ENCODE measurements at regions not wholly inside any gene's neighbourhood (a gene's known extent, or its start where the extent isn't known, plus 50 kb on each side); places are given as distances from the start of the nearest gene placed in this dataset.
A peak's percentile ranks its signal among the peaks of the same experiment; 100 is the strongest.

- Histone ChIP-seq H3K27me3 (ENCODE audit: insufficient read depth, low read length) (no peaks in the 10 kb centered on the region), H3K4me2 (ENCODE audit: low read length) (no peak overlapping the region), H3K4me3 (replicated peaks in 1 of 2; ENCODE audit: low read depth in 1 of 2, low read length in 2 of 2) (no peak overlapping the region), H2AFZ (ENCODE audit: low read depth, low read length, poor library complexity, severe bottlenecking) (no peak overlapping the region), H3K36me3 (ENCODE audit: control insufficient read depth in 1 of 2, insufficient read depth in 2 of 2, low read length in 2 of 2) (peaks cover 9 to 10% of the 10 kb centered on the region in 2 experiments; a peak in 3 of 4 replicates), H3K9ac (ENCODE audit: low read length) (no peak overlapping the region), H3K9me3 (ENCODE audit: control insufficient read depth in 1 of 2, insufficient read depth in 1 of 2, low read depth in 1 of 2, low read length in 2 of 2) (peaks cover 0 to 13% of the 10 kb centered on the region in 2 experiments; a peak in 2 of 4 replicates), H3K9me2 (ENCODE audit: insufficient read depth) (no peaks in the 10 kb centered on the region), H4K20me1 (ENCODE audit: insufficient read depth) (no peaks in the 10 kb centered on the region), H3K79me2 (ENCODE audit: insufficient read depth, low read length) (peaks cover 17% of the 10 kb centered on the region), H3K27ac (ENCODE audit: low read depth, low read length) (no peak overlapping the region), H3K4me1 (ENCODE audit: control insufficient read depth in 1 of 2, insufficient read depth in 2 of 2, low read length in 2 of 2) (peaks cover 0 to 13% of the 10 kb centered on the region in 2 experiments; a peak in 2 of 4 replicates)
- no TSS peak for BruUV-seq (replicated peaks)
- ChIA-PET POLR2A (no interaction called here), CTCF (no interaction called here), RAD21 (ENCODE audit: low non-redundant PET in 1 of 2, low total read pairs in 2 of 2, uncharacterized antibody in 2 of 2, unreplicated experiment in 2 of 2) (no interaction called here)
- ATAC-seq (no peak), DNase-seq (ENCODE audit: low read depth, low spot score) (no peak)
- TF ChIP-seq ELF1 (IDR thresholded peaks at IDR 0.05; ENCODE audit: borderline replicate concordance, low read depth) (no peak), RAD21 (IDR thresholded peaks at IDR 0.05; ENCODE audit: low read depth) (0 out of 2 replicates have a peak, but pooled peaks have one; percentile 5)
- TF ChIP-seq, protein P1, sequence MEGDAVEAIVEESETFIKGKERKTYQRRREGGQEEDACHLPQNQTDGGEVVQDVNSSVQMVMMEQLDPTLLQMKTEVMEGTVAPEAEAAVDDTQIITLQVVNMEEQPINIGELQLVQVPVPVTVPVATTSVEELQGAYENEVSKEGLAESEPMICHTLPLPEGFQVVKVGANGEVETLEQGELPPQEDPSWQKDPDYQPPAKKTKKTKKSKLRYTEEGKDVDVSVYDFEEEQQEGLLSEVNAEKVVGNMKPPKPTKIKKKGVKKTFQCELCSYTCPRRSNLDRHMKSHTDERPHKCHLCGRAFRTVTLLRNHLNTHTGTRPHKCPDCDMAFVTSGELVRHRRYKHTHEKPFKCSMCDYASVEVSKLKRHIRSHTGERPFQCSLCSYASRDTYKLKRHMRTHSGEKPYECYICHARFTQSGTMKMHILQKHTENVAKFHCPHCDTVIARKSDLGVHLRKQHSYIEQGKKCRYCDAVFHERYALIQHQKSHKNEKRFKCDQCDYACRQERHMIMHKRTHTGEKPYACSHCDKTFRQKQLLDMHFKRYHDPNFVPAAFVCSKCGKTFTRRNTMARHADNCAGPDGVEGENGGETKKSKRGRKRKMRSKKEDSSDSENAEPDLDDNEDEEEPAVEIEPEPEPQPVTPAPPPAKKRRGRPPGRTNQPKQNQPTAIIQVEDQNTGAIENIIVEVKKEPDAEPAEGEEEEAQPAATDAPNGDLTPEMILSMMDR (IDR thresholded peaks at IDR 0.05 in 2 of 3, conservative IDR thresholded peaks at IDR 0.05 in 1 of 3; ENCODE audit: borderline replicate concordance in 1 of 3, insufficient read depth in 1 of 3, low read depth in 2 of 3, low read length in 2 of 3), result 0 out of 6 replicates have a peak, but pooled peaks of 1 of the 3 experiments have one; percentile 7
- intact Hi-C loops (cut with micrococcal nuclease), result no loop called here
Observed at GRCh38 chr22:47634347-47634746, 871.9 kb downstream of the TBC1D22A start.

- peak overlapping the region; percentile 76 to 79; a peak in 3 of 4 replicates for H3K4me3 ChIP-seq (replicated peaks in 1 of 2; ENCODE audit: low read depth in 1 of 2, low read length in 2 of 2)
- ATAC-seq (no peak), DNase-seq (ENCODE audit: low read depth, low spot score) (no peak)
- H3K9me2 ChIP-seq (ENCODE audit: insufficient read depth), result no peaks in the 10 kb centered on the region
- RAD21 ChIA-PET (ENCODE audit: low non-redundant PET in 1 of 2, low total read pairs in 2 of 2, uncharacterized antibody in 2 of 2, unreplicated experiment in 2 of 2), result no interaction called here
- intact Hi-C loops (cut with micrococcal nuclease), result no loop called here
- H3K9ac ChIP-seq (ENCODE audit: low read length), result no peak overlapping the region
- BruUV-seq (replicated peaks), result no TSS peak
- no peak overlapping the region for H3K27ac ChIP-seq (ENCODE audit: low read depth, low read length)
- no peak for TF ChIP-seq EZH2 (IDR thresholded peaks at IDR 0.05)
- no peak for TF ChIP-seq EGR1 (IDR thresholded peaks at IDR 0.05; ENCODE audit: low read depth)
- TF ChIP-seq POLR2A (IDR thresholded peaks at IDR 0.05; ENCODE audit: borderline replicate concordance, extremely low read depth, insufficient read depth, insufficient read length), result no peak
- no peak for TF ChIP-seq FOSL1 (IDR thresholded peaks at IDR 0.05; ENCODE audit: low read depth)
- no peak for TF ChIP-seq REST (IDR thresholded peaks at IDR 0.05; ENCODE audit: low read depth)
- TF ChIP-seq ELF1 (IDR thresholded peaks at IDR 0.05; ENCODE audit: borderline replicate concordance, low read depth), result no peak
- TF ChIP-seq CBX3 (IDR thresholded peaks at IDR 0.05; ENCODE audit: low read depth), result no peak
- TF ChIP-seq EZH2phosphoT487 (IDR thresholded peaks at IDR 0.05; ENCODE audit: borderline replicate concordance), result no peak
- no peak for TF ChIP-seq SIN3A (IDR thresholded peaks at IDR 0.05; ENCODE audit: low read depth)
- no peak for TF ChIP-seq ZNF274 (IDR thresholded peaks at IDR 0.05; ENCODE audit: low read depth, low read length)
- H3K79me2 ChIP-seq (ENCODE audit: insufficient read depth, low read length), result peaks cover 17% of the 10 kb centered on the region
- H3K4me1 ChIP-seq (ENCODE audit: control insufficient read depth in 1 of 2, insufficient read depth in 2 of 2, low read length in 2 of 2), result peaks cover 2 to 16% of the 10 kb centered on the region in 2 experiments; a peak in 3 of 4 replicates
- peaks cover 6 to 10% of the 10 kb centered on the region in 2 experiments; a peak in 3 of 4 replicates for H3K36me3 ChIP-seq (ENCODE audit: control insufficient read depth in 1 of 2, insufficient read depth in 2 of 2, low read length in 2 of 2)
- no peaks in the 10 kb centered on the region for H3K27me3 ChIP-seq (ENCODE audit: insufficient read depth, low read length)
- CTCF ChIA-PET, result no interaction called here
- H3K4me2 ChIP-seq (ENCODE audit: low read length), result peak overlapping the region; percentile 65
- H3K9me3 ChIP-seq (ENCODE audit: control insufficient read depth in 1 of 2, insufficient read depth in 1 of 2, low read depth in 1 of 2, low read length in 2 of 2), result peaks cover 6 to 10% of the 10 kb centered on the region in 2 experiments; a peak in 2 of 4 replicates
- POLR2A ChIA-PET, result no interaction called here
- no peak overlapping the region for H2AFZ ChIP-seq (ENCODE audit: low read depth, low read length, poor library complexity, severe bottlenecking)
- H4K20me1 ChIP-seq (ENCODE audit: insufficient read depth), result no peaks in the 10 kb centered on the region
Observed at GRCh38 chr22:47633111-47633510, 870.7 kb downstream of the TBC1D22A start.
